ENCODE measurements at regions not wholly inside any gene's neighbourhood (a gene's known extent, or its start where the extent isn't known, plus 50 kb on each side); places are given as distances from the start of the nearest gene placed in this dataset.
"Not testable (repeated sequence)": the region's sequence is repeated elsewhere in the genome, so short reads cannot be mapped to it uniquely, and the experiment has no call there.

GRCh38 chr2:175832866-175833265 lies 169.2 kb downstream of the LNPK start:
- intact Hi-C loops (cut with micrococcal nuclease), result no loop called here

GRCh38 chr2:175829741-175830140 lies 172.3 kb downstream of the LNPK start:
- intact Hi-C loops (cut with micrococcal nuclease), result no loop called here

GRCh38 chr2:175827856-175828255 lies 174.2 kb downstream of the LNPK start:
- intact Hi-C loops (cut with micrococcal nuclease), result no loop called here

GRCh38 chr2:175824243-175824642 lies 177.8 kb downstream of the LNPK start:
- intact Hi-C loops (cut with micrococcal nuclease), result no loop called here

GRCh38 chr2:175823707-175824073 lies 178.4 kb downstream of the LNPK start:
- intact Hi-C loops (cut with micrococcal nuclease), result no loop called here

GRCh38 chr2:175823002-175823706 lies 178.9 kb downstream of the LNPK start:
- intact Hi-C loops (cut with micrococcal nuclease), result no loop called here

- intact Hi-C loops (cut with micrococcal nuclease), result no loop called here
These were observed 184.8 kb downstream of the LNPK start for GRCh38 chr2:175817221-175817620.

GRCh38 chr2:175815537-175815936 lies 186.5 kb downstream of the LNPK start:
- intact Hi-C loops (cut with micrococcal nuclease), result no loop called here

- intact Hi-C loops (cut with micrococcal nuclease), result no loop called here
These were observed 190.1 kb downstream of the LNPK start for GRCh38 chr2:175811971-175812370.

- intact Hi-C loops (cut with micrococcal nuclease), result no loop called here
These were observed 193.2 kb downstream of the LNPK start for GRCh38 chr2:175808858-175809257.

GRCh38 chr2:175808078-175808477 lies 194.0 kb downstream of the LNPK start:
- intact Hi-C loops (cut with micrococcal nuclease), result no loop called here

GRCh38 chr2:175807031-175807873 lies 194.8 kb downstream of the LNPK start:
- intact Hi-C loops (cut with micrococcal nuclease), result no loop called here

- intact Hi-C loops (cut with micrococcal nuclease), result no loop called here
These were observed 195.5 kb downstream of the LNPK start for GRCh38 chr2:175806570-175806969.

GRCh38 chr2:175806125-175806490 lies 196.0 kb downstream of the LNPK start:
- intact Hi-C loops (cut with micrococcal nuclease), result no loop called here

- intact Hi-C loops (cut with micrococcal nuclease), result no loop called here
These were observed 196.5 kb downstream of the LNPK start for GRCh38 chr2:175805442-175806124.

- intact Hi-C loops (cut with micrococcal nuclease), result no loop called here
These were observed 197.9 kb downstream of the LNPK start for GRCh38 chr2:175804122-175804521.

GRCh38 chr2:175796422-175796821 lies 205.6 kb downstream of the LNPK start:
- intact Hi-C loops (cut with micrococcal nuclease), result not testable (repeated sequence)

- intact Hi-C loops (cut with micrococcal nuclease), result no loop called here
These were observed 208.4 kb downstream of the LNPK start for GRCh38 chr2:175793648-175794047.

- intact Hi-C loops (cut with micrococcal nuclease), result no loop called here
These were observed 209.2 kb downstream of the LNPK start for GRCh38 chr2:175792881-175793280.

GRCh38 chr2:175792199-175792598 lies 209.9 kb downstream of the LNPK start:
- intact Hi-C loops (cut with micrococcal nuclease), result no loop called here

- intact Hi-C loops (cut with micrococcal nuclease), result no loop called here
These were observed 215.5 kb downstream of the LNPK start for GRCh38 chr2:175786471-175787124.

GRCh38 chr2:175777337-175777736 lies 224.7 kb downstream of the LNPK start:
- intact Hi-C loops (cut with micrococcal nuclease), result not testable (repeated sequence)

All from T-helper 1 cell treated with Interleukin-12 subunit alpha and Interleukin-12 subunit beta and Interleukin-4 antibody, amounts not matched to agents 30 ng/mL and 1 ng/mL, for 36 hours (primary cell).